Lung (tissue), 11 donors: ENCODE measurements at regions not wholly inside any gene's neighbourhood (a gene's known extent, or its start where the extent isn't known, plus 50 kb on each side); places are given as distances from the start of the nearest gene placed in this dataset.

Source experiments
- ATAC-seq: fragments of 200-7000 bp; cut with Tn5 transposase; one replicate; pipeline ENCODE4 v1.9.1; 2020; ENCODE audit warnings: moderate number of reproducible peaks; ENCODE audit not compliant: insufficient read depth, low FRiP score
- DNase-seq, 3 donors: peaks; one replicate each; pipeline ENCODE4 v3.0.0-alpha.2; 2013 to 2017
- H3K27ac ChIP-seq, 2 donors: one replicate each; pipeline ENCODE4 v1.5.1; 2013; ENCODE audit warnings: mild to moderate bottlenecking in 2 of 2, moderate library complexity in 2 of 2, control low read depth in 1 of 2, inconsistent platforms in 1 of 2, low read depth in 1 of 2, low read length in 1 of 2
- H3K27me3 ChIP-seq, 3 donors: one replicate each; pipeline ENCODE4 v1.5.1; 2013; ENCODE audit warnings: low read length in 2 of 3; ENCODE audit not compliant: control insufficient read depth in 3 of 3, insufficient read depth in 3 of 3
- H3K36me3 ChIP-seq, 4 donors: one replicate each; pipeline ENCODE4 v1.5.1; 2013; ENCODE audit warnings: low read length in 4 of 4, mild to moderate bottlenecking in 1 of 4, moderate library complexity in 1 of 4; ENCODE audit not compliant: control insufficient read depth in 4 of 4, insufficient read depth in 4 of 4
- H3K4me1 ChIP-seq, 5 donors: one replicate each; pipeline ENCODE4 v1.5.1; 2013; ENCODE audit warnings: low read length in 5 of 5, mild to moderate bottlenecking in 2 of 5, moderate library complexity in 1 of 5; ENCODE audit not compliant: control insufficient read depth in 5 of 5, insufficient read depth in 5 of 5
- H3K4me3 ChIP-seq: one replicate; pipeline ENCODE4 v1.5.1; 2013; ENCODE audit warnings: mild to moderate bottlenecking, control low read depth, moderate library complexity
- H3K9ac ChIP-seq, 2 donors: one replicate each; pipeline ENCODE4 v1.5.1; 2013; ENCODE audit warnings: low read length in 2 of 2, control low read depth in 1 of 2; ENCODE audit not compliant: insufficient read depth in 1 of 2
- H3K9me3 ChIP-seq, 4 donors: one replicate each; pipeline ENCODE4 v1.5.1; 2013; ENCODE audit warnings: low read length in 3 of 4, mild to moderate bottlenecking in 1 of 4, moderate library complexity in 1 of 4; ENCODE audit not compliant: control insufficient read depth in 4 of 4, insufficient read depth in 3 of 4
- CTCF ChIP-seq: IDR thresholded peaks from 2 replicates; pipeline ENCODE4 v1.5.1; 2012; ENCODE audit warnings: mild to moderate bottlenecking; ENCODE audit errors: control extremely low read depth, extremely low read depth
- WGBS, 2 donors: extraction: QIAGEN DNeasy Blood & Tissue Kit; methylation state at CpG; one replicate each; pipeline ENCODE4 v1.1.7; 2013; 5-methylcytosine and 5-hydroxymethylcytosine counted together
- donor health status: control.
- donor health status: control.
- donor health status: Bipolar disorder and iron deficiency.
- donor health status: healthy.
- donor health status: DM: yes; HTN: yes; CAD: no.

GRCh38 chr20:59429396-59429795 lies 129.0 kb downstream of the EDN3 start:
- H3K4me3 ChIP-seq = no peak overlapping the region
- H3K27me3 ChIP-seq = no peaks in the 10 kb centered on the region
- TF ChIP-seq CTCF = no peak
- no peaks in the 10 kb centered on the region for H3K4me1 ChIP-seq
- ATAC-seq = no peak
- H3K27ac ChIP-seq = no peak overlapping the region
- no peaks in the 10 kb centered on the region for H3K36me3 ChIP-seq
- no peaks in the 10 kb centered on the region for H3K9me3 ChIP-seq
- 70 to 72% methylated on average over 9 of the region's 9 CpGs for WGBS, 2 donors
- DNase-seq = no peak
- H3K9ac ChIP-seq = no peak overlapping the region

DNA sequence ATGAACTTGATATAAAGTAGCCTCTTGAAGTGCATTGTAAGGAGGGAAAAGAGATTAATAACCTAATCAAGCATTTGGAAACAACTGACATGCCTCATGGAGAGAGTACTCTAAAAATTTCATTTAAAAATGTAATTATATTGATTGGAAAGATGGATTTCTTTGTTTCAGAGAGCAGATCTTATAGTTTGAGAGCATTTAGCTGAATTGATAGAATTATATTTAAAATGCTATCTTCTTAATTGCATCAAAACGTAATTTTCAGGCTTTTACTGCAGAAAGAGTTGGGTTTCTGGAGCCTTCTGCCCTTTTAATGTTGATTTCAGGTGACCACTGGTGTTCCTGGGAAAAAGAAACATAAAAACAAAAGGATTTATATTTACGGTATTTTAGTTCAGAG lies 130.6 kb downstream of the EDN3 start:
- 49 to 71% methylated on average over 2 of the region's 2 CpGs for WGBS, 2 donors
- DNase-seq (no peak), ATAC-seq (no peak)
- TF ChIP-seq CTCF = no peak
- Histone ChIP-seq H3K9ac (no peak overlapping the region), H3K27ac (no peak overlapping the region), H3K4me1 (peaks cover 0 to 1% (median 0%) of the 10 kb centered on the region in 5 donors), H3K9me3 (no peaks in the 10 kb centered on the region), H3K4me3 (no peak overlapping the region), H3K27me3 (no peaks in the 10 kb centered on the region), H3K36me3 (no peaks in the 10 kb centered on the region)

DNA sequence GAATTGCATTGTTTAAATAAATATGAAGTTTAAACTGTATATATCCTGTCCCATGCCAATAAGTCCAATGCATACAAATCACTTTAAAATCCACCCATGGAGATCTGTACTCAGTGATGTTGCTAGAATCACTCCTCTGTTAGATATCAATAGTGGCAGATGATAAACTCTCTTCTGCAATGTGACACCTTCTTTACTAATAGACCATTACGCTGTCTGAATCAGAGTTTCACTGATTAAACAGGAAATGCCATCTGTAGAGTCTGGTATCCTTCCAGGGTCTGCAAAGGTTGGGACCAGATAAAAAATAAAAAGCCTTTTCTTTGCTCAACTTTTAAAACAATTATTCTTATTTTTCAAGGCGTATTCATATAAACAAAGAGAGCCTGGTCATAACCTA lies 134.5 kb downstream of the EDN3 start:
- WGBS, 2 donors = 45 to 62% methylated on average over 2 of the region's 2 CpGs
- Histone ChIP-seq H3K9ac (no peak overlapping the region), H3K9me3 (peaks cover 0 to 2% (median 0%) of the 10 kb centered on the region in 4 donors), H3K27ac (no peak overlapping the region), H3K4me3 (no peak overlapping the region), H3K36me3 (no peaks in the 10 kb centered on the region), H3K27me3 (no peaks in the 10 kb centered on the region), H3K4me1 (peaks cover 0 to 1% (median 0%) of the 10 kb centered on the region in 5 donors)
- ATAC-seq = no peak
- no peak for DNase-seq
- TF ChIP-seq CTCF = no peak

- 82% methylated on average over 8 of the region's 8 CpGs for WGBS, 2 donors
- TF ChIP-seq CTCF = no peak
- ATAC-seq = no peak
- no peak for DNase-seq
- Histone ChIP-seq H3K4me1 (peaks cover 0 to 1% (median 0%) of the 10 kb centered on the region in 5 donors), H3K27me3 (no peaks in the 10 kb centered on the region), H3K9me3 (peaks cover 0 to 2% (median 0%) of the 10 kb centered on the region in 4 donors), H3K36me3 (no peaks in the 10 kb centered on the region), H3K4me3 (no peak overlapping the region), H3K9ac (no peak overlapping the region), H3K27ac (no peak overlapping the region)
Observed at GRCh38 chr20:59435518-59435917, 135.1 kb downstream of the EDN3 start.
